WTC11 (cell line): ENCODE measurements at regions not wholly inside any gene's neighbourhood (a gene's known extent, or its start where the extent isn't known, plus 50 kb on each side); places are given as distances from the start of the nearest gene placed in this dataset.

Source experiments
- ATAC-seq: fragments of 200-7000 bp; cut with Tn5 transposase; 2 replicates; pipeline ENCODE4 v1.10.0; 2021; ENCODE audit warnings: mild to moderate bottlenecking, moderate library complexity
- CTCF ChIA-PET: fragments of 300-600 bp; sonication (Branson Sonifier 250); formaldehyde crosslinking; loops from one replicate; lab custom pipeline; 2021; ENCODE audit warnings: antibody characterized with exemption; lab: Charles Lee
- POLR2A ChIA-PET: fragments of 350-600 bp; sonication (Branson Sonifier 250); formaldehyde crosslinking; loops from one replicate; lab custom pipeline; 2021; ENCODE audit warnings: antibody characterized with exemption; lab: Charles Lee
- DNase-seq: peaks from one replicate; pipeline ENCODE4 v3.0.0; 2021; ENCODE audit warnings: low spot score
- H3K27ac Mint-ChIP-seq: 2 replicates; pipeline ENCODE4 v1.8.0; 2021; ENCODE audit warnings: mixed read lengths
- H3K27me3 Mint-ChIP-seq: 2 replicates; pipeline ENCODE4 v1.8.0; 2021; ENCODE audit warnings: low read depth, mild to moderate bottlenecking, moderate library complexity, mixed read lengths
- H3K36me3 Mint-ChIP-seq: 2 replicates; pipeline ENCODE4 v1.8.0; 2021; ENCODE audit warnings: mixed read lengths
- H3K4me1 Mint-ChIP-seq: 2 replicates; pipeline ENCODE4 v1.8.0; 2022; ENCODE audit warnings: mixed read lengths
- H3K4me3 Mint-ChIP-seq: 2 replicates; pipeline ENCODE4 v1.8.0; 2021; ENCODE audit warnings: mild to moderate bottlenecking, moderate library complexity, mixed read lengths
- H3K9me3 Mint-ChIP-seq: 2 replicates; pipeline ENCODE4 v1.8.0; 2021; ENCODE audit warnings: mixed read lengths
- ATF6 ChIP-seq: sonication (generic); formaldehyde crosslinking; IDR thresholded peaks from 2 replicates; pipeline ENCODE4 v1.8.1; 2023; ENCODE audit warnings: mild to moderate bottlenecking, missing genetic modification reagents
- CBFB ChIP-seq: sonication (generic); formaldehyde crosslinking; IDR thresholded peaks from 2 replicates; pipeline ENCODE4 v1.8.1; 2022; ENCODE audit warnings: mild to moderate bottlenecking, low read depth, missing genetic modification reagents
- CDX4 ChIP-seq: fragments of 250-450 bp; sonication (Bioruptor Pico); IDR thresholded peaks from 2 replicates; pipeline ENCODE4 v1.9.0; 2021; ENCODE audit warnings: moderate library complexity, mild to moderate bottlenecking, inconsistent platforms, borderline replicate concordance
- CREB1 ChIP-seq: sonication (generic); formaldehyde crosslinking; IDR thresholded peaks from 2 replicates; pipeline ENCODE4 v1.8.0; 2023; ENCODE audit warnings: mild to moderate bottlenecking, missing genetic modification reagents
- E2F4 ChIP-seq: sonication (generic); formaldehyde crosslinking; IDR thresholded peaks from 2 replicates; pipeline ENCODE4 v1.8.1; 2022; ENCODE audit warnings: low read depth, mild to moderate bottlenecking, moderate library complexity, missing genetic modification reagents, borderline replicate concordance
- E2F5 ChIP-seq: sonication (generic); formaldehyde crosslinking; IDR thresholded peaks from 2 replicates; pipeline ENCODE4 v1.8.1; 2022; ENCODE audit warnings: mild to moderate bottlenecking, moderate library complexity, missing genetic modification reagents
- FOXJ3 ChIP-seq: sonication (generic); formaldehyde crosslinking; IDR thresholded peaks from 2 replicates; pipeline ENCODE4 v1.9.0; 2021; ENCODE audit warnings: missing genetic modification reagents, mild to moderate bottlenecking, borderline replicate concordance
- FOXK1 ChIP-seq: sonication (generic); formaldehyde crosslinking; IDR thresholded peaks from 2 replicates; pipeline ENCODE4 v1.8.0; 2022; ENCODE audit warnings: mild to moderate bottlenecking, moderate library complexity, missing genetic modification reagents
- GABPB1 ChIP-seq: sonication (generic); formaldehyde crosslinking; IDR thresholded peaks from 2 replicates; pipeline ENCODE4 v1.8.1; 2023; ENCODE audit warnings: mild to moderate bottlenecking, missing genetic modification reagents
- HMGA2 ChIP-seq: fragments of 250-450 bp; sonication (Bioruptor Pico); IDR thresholded peaks from 2 replicates; pipeline ENCODE4 v1.4.0; 2021; ENCODE audit warnings: mild to moderate bottlenecking, moderate library complexity
- OVOL2 ChIP-seq: fragments of 250-450 bp; sonication (Bioruptor Pico); IDR thresholded peaks from 2 replicates; pipeline ENCODE4 v1.9.0; 2021; ENCODE audit warnings: mild to moderate bottlenecking, borderline replicate concordance
- PREB ChIP-seq: sonication (generic); formaldehyde crosslinking; IDR thresholded peaks from 2 replicates; pipeline ENCODE4 v1.8.1; 2022; ENCODE audit warnings: mild to moderate bottlenecking, missing genetic modification reagents, moderate library complexity, borderline replicate concordance
- RORB ChIP-seq: fragments of 250-450 bp; sonication (Bioruptor Pico); IDR thresholded peaks from 2 replicates; pipeline ENCODE4 v1.9.0; 2021; ENCODE audit warnings: mild to moderate bottlenecking
- SOX15 ChIP-seq: fragments of 250-450 bp; sonication (Bioruptor Pico); IDR thresholded peaks from 2 replicates; pipeline ENCODE4 v1.9.0; 2021; ENCODE audit warnings: mild to moderate bottlenecking
- ZBTB43 ChIP-seq: sonication (generic); formaldehyde crosslinking; IDR thresholded peaks from 2 replicates; pipeline ENCODE4 v1.8.1; 2023; ENCODE audit warnings: mild to moderate bottlenecking, missing genetic modification reagents
- ZNF232 ChIP-seq: sonication (generic); formaldehyde crosslinking; IDR thresholded peaks from 2 replicates; pipeline ENCODE4 v1.8.0; 2022; ENCODE audit warnings: mild to moderate bottlenecking, missing genetic modification reagents
- ZNF263 ChIP-seq: sonication (generic); formaldehyde crosslinking; IDR thresholded peaks from 2 replicates; pipeline ENCODE4 v1.8.1; 2022; ENCODE audit warnings: low read depth, mild to moderate bottlenecking, moderate library complexity, missing genetic modification reagents
- ZNF512 ChIP-seq: sonication (generic); formaldehyde crosslinking; IDR thresholded peaks from 2 replicates; pipeline ENCODE4 v1.8.1; 2022; ENCODE audit warnings: missing genetic modification reagents, borderline replicate concordance
- ZNF532 ChIP-seq: fragments of 250-450 bp; sonication (Bioruptor Pico); IDR thresholded peaks from 2 replicates; pipeline ENCODE4 v1.9.0; 2021; ENCODE audit warnings: mild to moderate bottlenecking, borderline replicate concordance
- TF ChIP-seq, protein P1 (sequence below): sonication (generic); formaldehyde crosslinking; conservative IDR thresholded peaks from 2 replicates; pipeline ENCODE4 v1.8.1; 2022; ENCODE audit warnings: mild to moderate bottlenecking, missing genetic modification reagents

DNA sequence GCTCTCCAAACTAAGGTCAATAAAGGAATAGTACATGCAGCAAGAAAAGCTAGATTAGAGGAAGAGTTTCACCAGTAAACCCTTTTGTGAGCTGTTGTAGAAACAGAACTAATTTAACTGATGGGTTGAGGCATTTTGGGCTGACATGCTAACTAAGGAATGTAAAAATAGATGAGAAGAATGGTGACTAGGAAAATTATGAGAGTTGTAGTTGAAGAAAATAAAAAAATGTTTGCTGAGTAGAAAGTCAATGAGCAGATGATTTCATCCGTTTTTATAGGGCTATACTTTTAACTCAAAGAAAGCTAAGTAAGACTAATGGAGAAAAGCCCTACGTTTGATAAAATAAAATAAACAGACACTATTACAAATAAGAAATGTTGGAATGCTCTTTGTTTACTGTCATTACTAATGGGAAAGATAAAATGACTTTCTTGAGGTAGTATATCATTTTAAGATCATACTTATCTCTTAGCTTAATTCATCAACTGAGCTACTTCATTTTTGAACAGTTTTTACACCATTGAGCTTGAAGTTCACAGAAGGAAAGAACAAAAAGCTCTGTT, 209.4 kb upstream of the DPH6 start (continued):
- TF ChIP-seq ZNF232 (CRISPR knock-in tag) = no peak
- TF ChIP-seq CBFB (CRISPR knock-in tag) = no peak
- no peak for TF ChIP-seq ATF6
- no peak for TF ChIP-seq OVOL2 (CRISPR knock-in tag)
- no peak for TF ChIP-seq HMGA2 (CRISPR knock-in tag)
- TF ChIP-seq ZNF532 (CRISPR knock-in tag) = no peak
- no peak for TF ChIP-seq FOXK1 (CRISPR knock-in tag)

- H3K36me3 Mint-ChIP-seq = no peaks in the 10 kb centered on the region
- peaks cover 3% of the 10 kb centered on the region for H3K4me1 Mint-ChIP-seq
- no peaks in the 10 kb centered on the region for H3K9me3 Mint-ChIP-seq
- ChIA-PET CTCF (interaction anchor here (1.2 to 1.9 kb wide), 2 partner anchors 468 to 678 kb away, joined by 3 to 6 read pairs; no protein-coding TSS in a partner anchor), POLR2A (no interaction called here)
- ATAC-seq (no peak), DNase-seq (no peak)
- no peaks in the 10 kb centered on the region; the same call in 1 of the 2 replicates for H3K27me3 Mint-ChIP-seq
- no peak overlapping the region for H3K27ac Mint-ChIP-seq
- H3K4me3 Mint-ChIP-seq = no peak overlapping the region
- TF ChIP-seq RORB (CRISPR knock-in tag) = no peak
- no peak for TF ChIP-seq CDX4 (CRISPR knock-in tag)
- no peak for TF ChIP-seq HMGA2 (CRISPR knock-in tag)
- TF ChIP-seq FOXJ3 = no peak
- TF ChIP-seq, protein P1, sequence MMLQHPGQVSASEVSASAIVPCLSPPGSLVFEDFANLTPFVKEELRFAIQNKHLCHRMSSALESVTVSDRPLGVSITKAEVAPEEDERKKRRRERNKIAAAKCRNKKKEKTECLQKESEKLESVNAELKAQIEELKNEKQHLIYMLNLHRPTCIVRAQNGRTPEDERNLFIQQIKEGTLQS (CRISPR knock-in tag) = no peak
- no peak for TF ChIP-seq PREB (CRISPR knock-in tag)
- TF ChIP-seq E2F5 (CRISPR knock-in tag) = no peak
- TF ChIP-seq E2F4 = no peak
- TF ChIP-seq CREB1 (CRISPR knock-in tag) = no peak
- TF ChIP-seq ZNF512 (CRISPR knock-in tag) = no peak
- TF ChIP-seq ZNF263 (CRISPR knock-in tag) = no peak
- TF ChIP-seq SOX15 (CRISPR knock-in tag) = no peak
- no peak for TF ChIP-seq GABPB1 (CRISPR knock-in tag)
- TF ChIP-seq ZBTB43 (CRISPR knock-in tag) = no peak
Measured at GRCh38 chr15:35756623-35757022, 210.7 kb upstream of the DPH6 start.
